HG03520 (cell line): ENCODE measurements at regions not wholly inside any gene's neighbourhood (a gene's known extent, or its start where the extent isn't known, plus 50 kb on each side); places are given as distances from the start of the nearest gene placed in this dataset.

Source experiments
- ATAC-seq: cut with Tn5 transposase; IDR thresholded peaks from one replicate; pipeline ENCODE4 v1.9.1; 2021; ENCODE audit warnings: mild to moderate bottlenecking, moderate library complexity; ENCODE audit not compliant: unreplicated experiment

GRCh38 chr16:51815523-51815922 lies 664.5 kb upstream of the SALL1 start:
- no peak for ATAC-seq

GRCh38 chr16:51814617-51815016 lies 663.5 kb upstream of the SALL1 start:
- ATAC-seq: no peak

- ATAC-seq: no peak
These were observed 662.5 kb upstream of the SALL1 start for GRCh38 chr16:51813609-51814008.

- ATAC-seq: no peak
These were observed 661.9 kb upstream of the SALL1 start for GRCh38 chr16:51812945-51813344.

- ATAC-seq: no peak
These were observed 656.5 kb upstream of the SALL1 start for GRCh38 chr16:51807551-51807950.

- no peak for ATAC-seq
These were observed 650.6 kb upstream of the SALL1 start for GRCh38 chr16:51801635-51802034.

- no peak for ATAC-seq
These were observed 646.7 kb upstream of the SALL1 start for GRCh38 chr16:51797669-51798259.

GRCh38 chr16:51779240-51779639 lies 628.2 kb upstream of the SALL1 start:
- ATAC-seq: no peak

- ATAC-seq: no peak
These were observed 622.2 kb upstream of the SALL1 start for GRCh38 chr16:51773071-51773890.

- ATAC-seq: no peak
These were observed 615.7 kb upstream of the SALL1 start for GRCh38 chr16:51766739-51767138.

- no peak for ATAC-seq
These were observed 612.1 kb upstream of the SALL1 start for GRCh38 chr16:51763072-51763661.

GRCh38 chr16:51762081-51762996 lies 611.3 kb upstream of the SALL1 start:
- peak; percentile 76 for ATAC-seq

- no peak for ATAC-seq
These were observed 609.9 kb upstream of the SALL1 start for GRCh38 chr16:51761001-51761400.

GRCh38 chr16:51759999-51760398 lies 608.9 kb upstream of the SALL1 start:
- ATAC-seq: no peak

- ATAC-seq: no peak
These were observed 608.3 kb upstream of the SALL1 start for GRCh38 chr16:51759329-51759728.

GRCh38 chr16:51757921-51758479 lies 606.9 kb upstream of the SALL1 start:
- ATAC-seq: no peak

GRCh38 chr16:51757505-51757904 lies 606.4 kb upstream of the SALL1 start:
- no peak for ATAC-seq

- no peak for ATAC-seq
These were observed 606.0 kb upstream of the SALL1 start for GRCh38 chr16:51757124-51757470.

GRCh38 chr16:51756447-51757123 lies 605.5 kb upstream of the SALL1 start:
- no peak for ATAC-seq

GRCh38 chr16:51755577-51756355 lies 604.7 kb upstream of the SALL1 start:
- ATAC-seq: no peak
